ENCODE measurements at regions not wholly inside any gene's neighbourhood (a gene's known extent, or its start where the extent isn't known, plus 50 kb on each side); places are given as distances from the start of the nearest gene placed in this dataset.

DNA sequence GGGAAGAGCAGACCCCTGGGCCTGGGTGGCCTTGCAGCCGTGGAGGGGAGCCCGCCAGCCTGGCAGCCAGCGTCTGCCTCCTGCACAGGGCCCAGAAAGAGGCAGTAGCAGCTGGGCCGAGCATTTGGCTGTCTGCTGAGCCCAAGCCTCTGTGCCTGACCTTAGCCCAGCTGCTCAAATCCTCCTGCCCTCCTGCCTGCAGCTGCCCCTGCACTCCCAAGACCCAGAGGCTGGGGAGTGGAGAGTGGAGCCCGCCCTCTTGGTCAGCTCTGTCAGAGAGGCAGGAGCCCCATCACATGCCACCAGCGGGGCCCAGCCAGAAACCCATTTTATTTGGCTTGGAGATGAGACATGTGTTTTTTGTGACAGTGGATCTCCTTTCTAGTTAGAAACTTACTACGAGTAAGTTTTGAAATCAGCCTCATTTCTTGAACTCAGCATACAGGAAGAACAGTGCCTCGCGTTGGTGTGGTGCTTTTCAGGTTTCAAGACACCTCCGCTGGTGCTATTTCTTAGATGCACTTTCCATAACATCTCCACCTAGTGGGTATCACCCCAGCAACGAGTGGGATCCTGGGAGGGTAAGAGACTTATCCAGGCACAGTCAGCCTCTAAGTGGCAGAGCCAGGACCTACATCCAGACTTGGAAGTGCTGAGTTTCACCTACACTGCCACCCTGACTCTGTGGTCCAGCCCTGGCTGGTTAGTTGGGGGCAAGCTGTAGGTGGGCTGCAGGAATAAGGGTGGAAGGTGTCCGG lies 477.1 kb downstream of the RPS24 start:
- TF ChIP-seq, protein P1, sequence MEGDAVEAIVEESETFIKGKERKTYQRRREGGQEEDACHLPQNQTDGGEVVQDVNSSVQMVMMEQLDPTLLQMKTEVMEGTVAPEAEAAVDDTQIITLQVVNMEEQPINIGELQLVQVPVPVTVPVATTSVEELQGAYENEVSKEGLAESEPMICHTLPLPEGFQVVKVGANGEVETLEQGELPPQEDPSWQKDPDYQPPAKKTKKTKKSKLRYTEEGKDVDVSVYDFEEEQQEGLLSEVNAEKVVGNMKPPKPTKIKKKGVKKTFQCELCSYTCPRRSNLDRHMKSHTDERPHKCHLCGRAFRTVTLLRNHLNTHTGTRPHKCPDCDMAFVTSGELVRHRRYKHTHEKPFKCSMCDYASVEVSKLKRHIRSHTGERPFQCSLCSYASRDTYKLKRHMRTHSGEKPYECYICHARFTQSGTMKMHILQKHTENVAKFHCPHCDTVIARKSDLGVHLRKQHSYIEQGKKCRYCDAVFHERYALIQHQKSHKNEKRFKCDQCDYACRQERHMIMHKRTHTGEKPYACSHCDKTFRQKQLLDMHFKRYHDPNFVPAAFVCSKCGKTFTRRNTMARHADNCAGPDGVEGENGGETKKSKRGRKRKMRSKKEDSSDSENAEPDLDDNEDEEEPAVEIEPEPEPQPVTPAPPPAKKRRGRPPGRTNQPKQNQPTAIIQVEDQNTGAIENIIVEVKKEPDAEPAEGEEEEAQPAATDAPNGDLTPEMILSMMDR (conservative IDR thresholded peaks at IDR 0.05 in 1 of 2, IDR thresholded peaks at IDR 0.05 in 1 of 2; ENCODE audit: low read depth in 1 of 2, low read length in 2 of 2), result no peak
- TF ChIP-seq EZH2 (IDR thresholded peaks at IDR 0.05; ENCODE audit: low read length, missing control alignments), result no peak
